ENCODE measurements at regions not wholly inside any gene's neighbourhood (a gene's known extent, or its start where the extent isn't known, plus 50 kb on each side); places are given as distances from the start of the nearest gene placed in this dataset.

GRCh38 chr12:67926063-67926462, 63.2 kb upstream of the IFNG-AS1 start:
- DNase-seq (ENCODE audit: low read depth), result no peak
- in situ Hi-C loops (cut with HindIII; ENCODE audit: low sequenced_read_pairs), result no loop called here
- TF ChIP-seq CTCF (IDR thresholded peaks at IDR 0.05; ENCODE audit: low read depth, low read length, missing control alignments), result no peak
- no peak overlapping the region for H3K4me3 ChIP-seq (ENCODE audit: low read depth, low read length)

- no peak for TF ChIP-seq CTCF (IDR thresholded peaks at IDR 0.05; ENCODE audit: low read depth, low read length, missing control alignments)
- in situ Hi-C loops (cut with HindIII; ENCODE audit: low sequenced_read_pairs), result no loop called here
- H3K4me3 ChIP-seq (ENCODE audit: low read depth, low read length), result no peak overlapping the region
- DNase-seq (ENCODE audit: low read depth), result no peak
Measured at GRCh38 chr12:67927324-67927723, 61.9 kb upstream of the IFNG-AS1 start.

GRCh38 chr12:67927815-67928214, 61.4 kb upstream of the IFNG-AS1 start:
- no peak for TF ChIP-seq CTCF (IDR thresholded peaks at IDR 0.05; ENCODE audit: low read depth, low read length, missing control alignments)
- in situ Hi-C loops (cut with HindIII; ENCODE audit: low sequenced_read_pairs), result no loop called here
- no peak for DNase-seq (ENCODE audit: low read depth)
- H3K4me3 ChIP-seq (ENCODE audit: low read depth, low read length), result no peak overlapping the region

- no peak for DNase-seq (ENCODE audit: low read depth)
- no peak for TF ChIP-seq CTCF (IDR thresholded peaks at IDR 0.05; ENCODE audit: low read depth, low read length, missing control alignments)
- in situ Hi-C loops (cut with HindIII; ENCODE audit: low sequenced_read_pairs), result no loop called here
- no peak overlapping the region for H3K4me3 ChIP-seq (ENCODE audit: low read depth, low read length)
Measured at GRCh38 chr12:67928621-67929383, 60.4 kb upstream of the IFNG-AS1 start.

GRCh38 chr12:67929384-67929772, 59.9 kb upstream of the IFNG-AS1 start:
- no peak overlapping the region for H3K4me3 ChIP-seq (ENCODE audit: low read depth, low read length)
- no peak for DNase-seq (ENCODE audit: low read depth)
- in situ Hi-C loops (cut with HindIII; ENCODE audit: low sequenced_read_pairs), result no loop called here
- TF ChIP-seq CTCF (IDR thresholded peaks at IDR 0.05; ENCODE audit: low read depth, low read length, missing control alignments), result no peak

- no peak for DNase-seq (ENCODE audit: low read depth)
- no peak overlapping the region for H3K4me3 ChIP-seq (ENCODE audit: low read depth, low read length)
- no peak for TF ChIP-seq CTCF (IDR thresholded peaks at IDR 0.05; ENCODE audit: low read depth, low read length, missing control alignments)
- in situ Hi-C loops (cut with HindIII; ENCODE audit: low sequenced_read_pairs), result no loop called here
Measured at GRCh38 chr12:67937822-67938221, 51.4 kb upstream of the IFNG-AS1 start.

Measured in astrocyte of the cerebellum (primary cell).